ENCODE measurements at regions not wholly inside any gene's neighbourhood (a gene's known extent, or its start where the extent isn't known, plus 50 kb on each side); places are given as distances from the start of the nearest gene placed in this dataset.

- TF ChIP-seq CTCF (IDR thresholded peaks at IDR 0.05; ENCODE audit: poor library complexity, severe bottlenecking) (no peak), POLR2AphosphoS5 (IDR thresholded peaks at IDR 0.05) (no peak)
Observed at GRCh38 chr17:79478051-79478461, 132.8 kb downstream of the RBFOX3 start.

Data from neural cell (in vitro differentiated cells).